Stimulated activated CD8-positive, alpha-beta memory T cell treated with anti-CD3 and anti-CD28 coated beads, Interleukin-2, amount 100 ng/mL, for 1 hour (primary cell): ENCODE measurements at regions not wholly inside any gene's neighbourhood (a gene's known extent, or its start where the extent isn't known, plus 50 kb on each side); places are given as distances from the start of the nearest gene placed in this dataset.
"Not testable (repeated sequence)": the region's sequence is repeated elsewhere in the genome, so short reads cannot be mapped to it uniquely, and the experiment has no call there.

Source experiments
- DNase-seq, 2 donors: peaks; one replicate each; pipeline ENCODE4 v3.0.0-alpha.2; 2020; ENCODE audit warnings: low read depth in 2 of 2

DNA sequence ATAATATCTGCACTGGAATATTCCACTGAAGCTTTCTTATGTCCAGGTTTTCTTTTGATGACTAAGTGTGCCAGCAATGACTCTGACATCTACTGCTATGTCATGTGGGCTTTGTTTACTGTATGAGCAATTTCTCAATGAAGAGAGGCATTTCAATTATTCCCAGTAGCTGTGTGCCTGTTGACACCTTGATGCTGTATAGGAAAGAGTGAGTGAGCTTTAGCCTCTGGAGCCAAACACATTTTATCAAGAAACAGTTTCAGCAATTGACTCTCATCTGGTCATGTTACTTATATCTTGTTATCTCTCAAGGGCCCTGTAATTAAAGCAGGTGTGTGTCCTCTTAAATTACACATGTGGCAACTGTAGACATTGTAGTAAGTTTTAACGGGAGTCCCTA is 493.2 kb upstream of the FANCL start:
- no peak for DNase-seq

DNA sequence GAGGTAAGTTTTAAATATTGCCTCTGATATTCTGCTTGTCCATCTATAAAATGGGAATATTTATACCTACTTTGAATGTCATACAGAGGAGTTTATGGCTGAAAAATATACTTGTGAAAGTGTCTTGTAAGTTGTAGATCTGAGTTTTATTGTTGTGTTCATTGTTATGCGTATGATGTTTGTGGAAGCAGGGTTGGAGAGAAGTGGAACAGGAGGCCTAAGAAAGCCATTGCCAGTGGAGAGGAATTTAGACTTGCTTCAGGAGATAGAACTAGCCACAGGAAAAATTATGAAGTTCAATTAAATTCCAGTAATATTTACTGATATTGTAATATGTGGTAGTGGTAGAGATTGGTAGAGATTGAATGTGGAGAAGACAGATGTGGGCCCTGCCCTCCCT is 491.9 kb upstream of the FANCL start:
- no peak for DNase-seq

DNA sequence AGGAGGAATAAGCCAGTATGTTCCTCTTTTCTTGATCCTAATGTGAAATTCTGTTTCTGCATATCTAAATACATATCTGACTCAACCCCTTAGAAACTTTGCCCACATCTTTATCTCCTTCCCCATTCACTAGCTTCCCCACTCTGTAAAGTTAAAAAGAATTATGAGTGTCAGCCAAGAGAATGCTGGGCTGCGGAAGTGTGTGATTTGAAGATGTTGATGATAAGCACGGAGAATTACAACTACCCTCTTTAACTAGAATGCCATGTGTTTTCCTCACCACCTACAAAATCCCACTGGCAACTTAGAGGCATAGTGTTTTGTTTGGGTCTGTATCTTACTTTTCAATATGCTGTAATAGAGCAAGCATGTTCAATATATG is 490.4 kb upstream of the FANCL start:
- no peak for DNase-seq

DNA sequence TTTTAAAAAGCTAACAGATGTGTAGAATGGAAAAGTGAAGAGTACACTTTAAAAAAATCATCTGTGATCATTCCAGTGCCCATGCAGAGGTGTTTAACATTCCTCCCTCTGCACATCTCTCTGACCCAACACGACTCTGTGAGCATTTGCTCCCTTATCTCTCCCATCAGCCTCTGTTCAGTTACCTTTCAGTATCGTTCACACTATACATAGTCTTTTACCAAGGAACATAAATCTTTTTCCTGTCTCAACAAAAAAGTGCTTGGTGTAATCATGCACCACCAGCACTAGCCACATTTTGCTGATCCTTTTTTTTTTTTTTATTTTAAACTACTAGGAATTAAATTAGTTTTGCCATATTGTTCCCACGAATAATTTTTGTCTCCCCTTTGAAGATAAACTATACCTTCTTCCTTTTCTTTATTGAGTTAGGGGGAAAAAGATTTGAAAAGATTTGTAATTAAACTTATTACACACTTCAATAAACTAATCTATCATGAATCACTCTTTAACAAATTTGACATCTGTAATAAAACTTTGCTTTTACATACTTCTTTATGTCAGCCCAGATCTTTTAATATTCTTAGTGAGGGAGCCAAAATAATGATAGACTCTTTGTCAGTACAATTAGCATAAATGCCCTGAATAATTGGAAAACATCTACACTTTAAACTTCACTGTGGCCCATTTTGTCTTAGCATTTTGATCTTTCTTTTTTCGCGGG is 489.8 kb upstream of the FANCL start:
- no peak for DNase-seq

DNA sequence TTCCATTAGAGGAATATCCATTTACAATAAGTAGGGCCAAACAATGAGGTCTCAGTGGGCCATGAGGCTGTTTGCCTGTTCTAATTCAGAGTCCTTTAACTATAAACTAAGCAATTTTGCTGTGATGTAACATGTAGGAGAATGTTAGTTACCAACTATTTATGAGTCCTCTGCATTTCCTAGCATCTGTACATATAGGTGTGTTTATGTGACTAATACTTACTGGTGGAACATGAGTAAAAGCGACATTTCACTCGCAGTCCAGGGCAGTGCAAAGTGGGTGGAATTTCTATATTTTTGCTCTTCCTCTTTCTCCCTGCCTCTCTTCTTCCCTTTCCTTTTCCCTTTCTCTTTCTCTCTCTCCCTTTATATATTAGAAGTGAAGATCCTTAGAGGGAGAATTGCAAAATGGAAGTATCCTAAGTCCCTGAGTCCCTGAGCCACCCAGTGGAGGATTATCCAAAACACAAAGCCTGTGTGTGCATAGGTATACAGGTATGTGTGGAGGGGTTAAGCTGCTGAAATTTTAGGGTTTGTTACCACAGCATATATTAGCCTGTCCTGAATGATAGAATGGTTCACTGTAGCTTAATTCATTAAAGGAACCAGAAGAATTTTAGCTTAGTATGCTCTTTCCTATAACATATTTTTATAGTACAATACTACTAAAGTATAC is 487.0 kb upstream of the FANCL start:
- no peak for DNase-seq

DNA sequence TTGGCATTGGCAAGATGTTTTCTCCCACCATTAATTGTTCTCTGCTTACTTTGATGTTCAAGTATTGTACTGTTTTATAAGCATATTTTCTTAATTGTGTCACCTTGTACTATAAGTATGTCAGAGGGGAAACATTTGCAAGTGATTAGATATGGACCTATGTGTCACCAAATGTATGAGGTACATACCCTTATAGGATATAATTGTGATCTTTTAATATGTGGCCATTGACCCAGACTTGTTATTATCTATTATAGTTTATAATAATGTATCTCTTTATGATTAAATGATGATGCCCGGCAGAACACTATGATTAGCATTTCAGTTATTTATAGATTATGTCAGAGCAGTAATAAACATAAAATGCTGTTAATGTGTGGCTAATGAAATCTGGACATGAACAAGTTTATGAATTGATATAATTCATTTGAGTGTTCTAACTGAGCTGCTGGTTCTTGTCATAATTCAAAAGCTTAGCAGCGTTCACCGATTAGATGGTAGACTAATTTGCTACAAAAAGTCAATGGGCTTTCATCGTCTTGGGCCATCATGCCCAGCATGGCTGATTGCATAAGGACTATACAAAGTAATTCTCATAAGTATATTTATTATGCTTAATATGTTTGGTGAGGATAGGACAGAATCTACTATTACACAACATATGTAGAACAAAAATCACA is 480.9 kb upstream of the FANCL start:
- no peak for DNase-seq

DNA sequence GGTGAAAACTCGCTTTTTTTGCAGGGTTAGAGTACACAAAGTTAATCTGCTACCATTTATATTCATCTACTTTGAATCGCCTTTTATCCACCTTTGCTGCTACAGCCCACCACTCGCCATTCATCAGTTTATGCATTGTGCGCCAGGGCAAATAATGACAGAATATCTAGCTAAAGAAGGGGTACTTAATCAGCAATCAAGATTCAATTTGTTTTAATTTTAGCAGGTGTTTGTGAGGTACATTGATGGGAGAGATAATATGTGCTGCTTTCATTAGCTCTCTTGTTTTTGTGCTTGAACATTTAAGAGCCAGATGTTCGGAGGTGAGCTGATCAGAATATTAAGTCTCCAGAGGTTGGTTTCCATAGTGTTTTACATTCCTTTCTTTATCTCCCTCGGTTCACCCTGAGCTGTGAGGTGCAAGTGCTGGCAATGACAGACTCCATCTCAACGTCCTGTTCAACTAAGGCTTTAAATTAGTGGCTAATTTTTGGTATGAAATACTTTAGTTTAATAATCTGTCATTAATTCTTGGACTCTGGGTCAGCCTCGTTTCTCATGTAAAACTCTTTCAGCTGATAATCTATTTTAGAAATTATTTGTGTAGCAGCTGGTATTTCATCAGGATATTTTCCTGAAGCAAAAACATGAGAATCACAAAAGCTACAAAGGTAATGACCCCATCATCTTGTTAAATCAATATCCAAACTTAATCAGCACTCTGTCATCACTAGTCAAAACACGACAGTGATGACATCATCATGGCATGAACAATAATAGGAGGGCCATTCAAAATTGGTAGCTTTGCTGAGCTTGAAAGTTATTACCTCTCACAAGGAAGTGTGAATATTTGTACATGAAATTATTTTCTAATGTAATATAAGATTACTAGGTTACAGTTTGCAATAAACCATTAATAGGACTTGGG is 479.9 kb upstream of the FANCL start:
- DNase-seq, result no peak

DNA sequence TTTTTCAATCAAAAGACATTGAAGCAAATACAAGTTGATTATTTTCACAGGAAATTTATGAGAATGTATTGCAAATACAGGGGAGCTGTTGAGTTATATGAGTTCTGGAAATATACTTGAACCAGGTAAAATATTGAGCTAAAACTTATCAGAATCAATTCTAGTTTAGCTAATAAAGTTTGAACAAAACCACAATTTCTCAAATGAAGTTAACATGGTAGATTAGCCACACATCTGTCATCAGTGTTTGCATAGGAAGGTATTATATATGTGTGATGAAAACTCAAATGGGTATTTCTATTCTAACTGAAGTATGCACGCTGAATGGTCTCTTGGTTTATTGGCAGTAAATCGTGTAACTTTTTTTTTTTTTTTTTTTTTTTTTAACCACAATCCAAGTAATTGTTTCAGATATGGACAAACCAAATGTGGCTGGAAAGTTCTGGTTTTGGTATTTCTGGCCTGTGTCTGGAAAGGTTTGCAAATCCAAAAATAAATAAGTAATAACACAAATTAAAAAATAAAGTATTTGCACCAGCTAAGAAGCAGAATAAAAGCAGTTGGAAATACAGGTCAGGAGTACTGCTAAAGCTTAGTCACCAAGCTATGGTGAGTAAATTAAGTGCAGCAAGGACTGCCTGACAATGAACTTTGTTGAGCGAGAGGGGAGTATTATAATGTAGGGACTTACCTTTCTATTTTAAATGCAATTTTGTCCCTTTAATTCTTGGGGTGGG is 479.1 kb upstream of the FANCL start:
- no peak for DNase-seq

DNA sequence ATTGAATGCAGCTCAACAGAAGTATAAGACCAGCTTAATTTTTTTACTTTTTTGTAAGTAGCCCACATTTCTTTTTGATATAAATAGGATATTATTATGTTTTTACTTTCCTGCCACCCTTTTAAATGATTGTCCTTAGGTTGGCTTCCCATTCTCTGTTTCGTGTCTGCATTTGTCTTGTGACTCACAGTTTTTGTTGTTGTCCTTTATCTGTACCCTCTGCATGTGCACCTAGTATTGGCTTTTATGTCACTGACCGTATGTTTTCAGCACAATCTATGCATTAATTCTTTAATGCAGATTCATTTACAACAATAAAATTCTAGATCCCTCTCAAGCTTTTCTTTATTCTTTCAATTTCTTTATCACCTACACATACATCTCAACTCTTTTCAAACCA is 474.2 kb upstream of the FANCL start:
- no peak for DNase-seq

DNA sequence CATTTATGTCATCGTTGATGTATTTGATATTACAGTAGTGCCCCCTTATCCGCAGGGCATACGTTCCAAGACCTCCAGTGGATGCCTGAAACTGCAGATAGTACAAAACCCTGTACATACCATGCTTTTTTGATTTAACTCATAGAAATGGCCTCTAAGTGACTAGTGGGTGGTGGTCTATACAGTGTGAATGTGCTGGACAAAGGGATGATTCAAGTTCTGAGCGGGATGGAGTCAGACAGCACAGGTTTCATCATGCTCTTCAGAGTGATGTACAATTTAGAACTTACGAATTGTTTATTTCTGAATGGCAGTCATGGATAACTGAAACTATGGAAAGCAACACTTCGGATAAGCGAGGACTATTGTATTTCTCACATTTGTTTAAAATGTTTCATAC is 473.1 kb upstream of the FANCL start:
- DNase-seq, result no peak

DNA sequence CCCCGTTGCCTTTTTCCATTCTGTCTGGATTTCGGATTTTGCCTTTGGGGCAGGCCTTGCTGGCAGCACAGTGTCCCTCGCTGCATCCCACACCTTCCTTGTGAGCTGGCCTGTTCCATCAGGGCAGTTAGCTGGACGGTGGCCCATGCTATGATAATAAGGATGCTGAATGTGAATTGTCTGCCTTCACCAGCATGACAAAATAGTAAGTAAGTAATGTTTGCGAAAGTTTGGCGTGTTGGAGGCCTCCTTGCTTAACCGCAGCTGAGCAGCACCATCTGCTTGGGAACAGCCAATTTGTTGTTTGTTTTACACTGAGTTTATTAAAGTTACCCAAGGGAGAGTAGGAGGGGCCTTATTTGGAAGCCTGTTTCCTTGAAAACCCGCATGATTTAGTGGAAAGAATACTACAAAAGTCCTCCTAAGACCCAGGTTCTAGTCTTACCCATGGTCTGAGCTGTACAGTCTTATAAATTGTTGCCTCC is 469.7 kb upstream of the FANCL start:
- no peak for DNase-seq

DNA sequence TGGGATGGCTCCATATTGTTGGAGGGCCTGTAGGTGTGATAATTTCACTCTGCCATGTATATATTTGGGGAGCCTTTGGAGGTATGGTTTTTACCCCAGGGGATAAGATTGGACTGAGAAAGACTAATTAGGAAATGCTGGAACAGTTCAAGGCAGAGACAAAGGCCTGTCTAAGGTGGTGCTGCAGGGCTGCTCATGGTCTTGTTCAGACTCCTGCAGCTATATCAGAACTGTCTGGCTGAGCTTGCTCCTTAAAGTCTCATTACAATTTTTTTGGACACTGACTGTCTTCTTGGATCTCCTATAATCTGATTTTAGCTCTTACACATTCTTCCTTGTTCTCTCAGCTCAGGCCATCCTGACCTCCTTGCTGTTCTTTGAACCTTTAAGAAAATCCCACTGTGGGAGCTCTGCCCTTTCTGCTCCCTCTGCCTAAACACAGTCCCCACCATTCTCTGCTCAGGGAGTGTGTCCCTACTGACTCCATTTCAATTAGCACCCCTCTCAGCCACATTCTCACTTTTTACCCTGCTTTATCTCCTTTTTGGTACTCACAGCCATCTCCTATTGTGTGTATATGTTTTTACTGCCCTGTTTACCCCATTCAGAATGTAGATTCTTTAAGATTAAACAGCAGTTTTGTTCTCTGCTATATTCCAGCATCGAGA is 468.7 kb upstream of the FANCL start:
- no peak for DNase-seq

DNA sequence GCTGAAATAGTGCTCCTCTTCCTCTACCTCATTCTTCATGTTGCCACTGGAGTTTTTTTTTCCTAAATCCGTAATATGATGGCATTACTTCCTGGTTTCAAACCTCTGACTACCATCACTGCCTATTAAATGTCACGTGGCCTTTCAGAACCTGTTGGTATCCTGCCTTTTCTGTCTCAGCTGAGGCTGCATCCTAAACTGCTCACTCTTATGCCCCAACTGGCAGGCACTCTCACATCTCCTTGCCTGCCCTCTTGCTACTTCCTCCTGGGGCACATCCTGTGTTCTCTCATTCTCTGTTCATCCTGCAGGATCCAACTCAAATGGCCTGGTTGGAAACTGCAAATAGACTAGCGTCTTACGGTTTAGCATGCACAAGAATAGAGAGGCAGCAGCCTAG is 468.1 kb upstream of the FANCL start:
- no peak for DNase-seq

DNA sequence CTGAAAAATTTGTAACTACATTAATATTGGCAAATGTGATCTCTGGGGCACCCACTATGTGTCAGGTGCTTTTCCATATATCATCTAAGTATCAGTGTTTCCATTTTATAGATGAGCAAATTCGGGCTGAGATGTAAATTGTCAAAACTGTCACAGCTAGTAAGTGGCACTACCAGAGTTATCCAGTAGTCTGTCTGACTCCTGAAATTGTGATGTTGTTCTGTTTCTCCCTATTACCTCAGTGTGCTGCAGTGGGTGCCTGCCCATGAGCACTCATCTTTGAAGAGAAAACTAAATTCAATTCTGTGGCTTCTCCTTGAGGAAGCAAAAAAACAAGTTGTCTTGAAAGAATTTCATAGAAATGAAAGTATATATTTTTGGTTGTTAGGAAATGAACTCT is 467.4 kb upstream of the FANCL start:
- no peak for DNase-seq

DNA sequence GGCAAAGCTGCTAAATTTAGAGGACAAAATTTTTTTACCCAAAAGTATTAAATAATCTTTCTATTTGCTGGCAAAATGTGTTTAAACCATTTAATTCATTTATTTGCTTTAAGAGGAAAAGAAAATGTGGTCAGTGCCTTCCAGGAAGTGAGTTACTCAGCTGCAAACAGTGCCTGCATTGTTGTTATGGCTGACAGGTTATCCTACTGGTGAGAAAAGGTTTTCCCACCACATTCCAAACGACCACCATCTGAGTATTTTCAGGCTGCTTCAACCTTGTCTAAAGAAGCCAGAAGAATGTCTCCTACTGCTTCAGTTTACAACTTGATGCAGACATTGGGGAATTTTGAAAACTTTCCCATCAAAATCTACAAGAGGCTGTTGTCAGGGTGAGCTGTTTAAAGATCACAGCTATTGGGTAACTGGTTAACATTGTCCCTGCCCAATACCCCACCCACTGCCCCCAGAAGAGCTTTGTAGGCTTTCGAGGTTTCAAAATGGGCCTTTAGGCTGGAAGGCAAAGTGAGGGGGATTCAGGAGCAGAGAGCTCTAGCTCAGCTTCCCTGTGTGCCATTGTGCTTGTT is 461.3 kb upstream of the FANCL start:
- DNase-seq, result no peak

DNA sequence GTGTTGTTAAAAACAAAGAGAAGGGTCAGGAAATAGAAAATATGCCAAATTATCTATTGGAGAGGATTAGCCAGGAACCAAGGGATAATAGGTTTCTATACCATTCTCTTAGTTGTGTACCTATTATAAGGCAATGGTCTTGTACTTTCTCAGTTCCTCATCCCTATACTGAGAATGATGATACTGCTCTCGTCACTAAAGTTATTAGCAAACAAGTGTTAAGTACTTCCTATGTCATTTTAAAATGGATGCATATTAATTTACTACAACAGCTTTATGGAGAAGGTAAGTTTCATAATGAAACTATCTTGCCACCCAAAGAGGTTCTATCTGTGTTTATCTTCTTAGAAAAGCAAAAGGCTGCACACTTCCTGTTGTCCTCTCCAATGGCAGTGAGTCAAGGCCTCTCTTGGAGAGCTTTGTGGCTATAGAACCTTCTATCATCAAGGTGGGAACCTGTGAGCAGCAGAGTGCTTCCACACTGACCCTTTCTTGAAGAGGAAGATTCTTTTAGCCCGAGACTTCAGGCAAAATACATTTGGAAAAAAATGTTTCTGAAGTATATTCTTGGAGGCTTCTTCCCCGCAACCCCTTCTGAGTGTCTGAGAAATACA is 460.7 kb upstream of the FANCL start:
- no peak for DNase-seq

DNA sequence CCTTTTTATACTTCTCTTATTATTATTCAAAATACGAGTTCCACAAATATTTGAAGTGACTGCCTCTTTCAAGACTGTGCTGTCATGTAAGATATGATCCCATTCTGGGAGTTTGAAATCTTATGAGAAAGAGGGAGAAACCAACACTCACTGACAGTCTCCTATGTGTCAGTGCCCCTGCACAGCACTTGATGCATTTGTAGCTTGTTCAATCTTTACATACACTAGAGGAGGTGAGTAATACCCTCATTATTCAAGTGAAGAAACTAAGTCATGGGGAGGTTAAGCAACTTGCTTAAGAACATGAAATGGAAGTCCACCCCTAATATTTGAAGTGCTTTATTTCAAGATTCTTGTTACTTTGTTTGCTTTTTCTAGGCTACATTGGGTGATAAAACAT is 459.5 kb upstream of the FANCL start:
- DNase-seq, result no peak

DNA sequence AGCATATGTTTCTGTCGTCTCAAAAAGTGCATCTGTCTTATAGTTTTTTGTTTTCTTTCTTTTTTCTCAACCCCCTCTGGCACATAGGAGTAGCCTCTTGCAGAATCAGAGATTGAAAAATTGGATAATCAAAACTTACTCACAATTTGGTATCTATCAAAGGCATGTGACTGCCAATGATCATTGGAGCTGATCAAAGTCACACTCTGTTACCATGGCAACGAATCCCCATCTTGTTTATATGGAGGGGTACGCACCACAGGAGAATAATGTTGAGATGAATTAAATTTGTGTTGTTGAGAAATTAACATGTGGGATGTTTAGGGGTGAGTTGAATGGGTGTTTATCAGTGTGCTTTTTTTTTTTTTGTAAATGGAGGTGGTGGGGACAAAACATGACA is 458.3 kb upstream of the FANCL start:
- DNase-seq, result no peak

DNA sequence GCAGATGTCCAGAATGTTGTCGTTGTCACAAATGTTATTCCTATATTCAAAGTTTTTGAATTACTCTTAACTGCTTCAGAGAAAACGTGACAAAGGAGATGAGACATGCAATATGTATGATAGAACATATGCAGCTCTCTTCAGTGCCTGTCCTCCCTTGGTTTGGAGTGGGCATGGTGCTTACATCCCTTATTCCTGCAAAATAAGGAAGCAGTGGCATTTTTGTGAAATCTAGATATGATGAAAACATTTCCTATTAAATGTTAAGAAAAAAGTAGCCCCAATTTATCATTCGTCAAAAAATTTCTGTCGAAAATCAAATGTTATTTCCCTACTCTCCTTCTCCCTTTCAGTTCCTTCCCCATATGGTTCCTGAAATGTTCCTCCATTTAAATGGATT is 457.5 kb upstream of the FANCL start:
- no peak for DNase-seq

DNA sequence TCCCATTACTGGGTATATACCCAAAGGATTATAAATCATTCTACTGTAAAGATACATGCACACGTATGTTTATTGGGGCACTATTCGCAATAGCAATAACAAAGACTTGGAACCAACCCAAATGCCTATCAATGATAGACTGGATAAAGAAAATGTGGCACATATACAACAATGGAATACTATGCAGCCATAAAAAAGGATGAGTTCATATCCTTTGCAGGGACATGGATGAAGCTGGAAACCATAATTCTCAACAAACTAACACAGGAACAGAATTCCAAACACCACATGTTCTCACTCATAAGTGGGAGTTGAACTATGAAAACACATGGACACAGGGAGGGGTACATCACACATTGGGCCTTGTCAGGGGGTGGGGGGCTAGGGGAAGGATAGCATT is 453.0 kb upstream of the FANCL start:
- not testable (repeated sequence) for DNase-seq
